Mesothelial cell of epicardium (in vitro differentiated cells): ENCODE measurements at regions not wholly inside any gene's neighbourhood (a gene's known extent, or its start where the extent isn't known, plus 50 kb on each side); places are given as distances from the start of the nearest gene placed in this dataset.

Experiments used
- DNase-seq, 2 experiments: peaks; one replicate each; pipeline ENCODE4 v3.0.0; 2021; ENCODE audit warnings: low spot score in 2 of 2; ENCODE audit not compliant: unreplicated experiment in 2 of 2
- H3K27ac Mint-ChIP-seq: 2 replicates; pipeline ENCODE4 v1.8.0; 2021; ENCODE audit warnings: mixed read lengths
- H3K27me3 Mint-ChIP-seq: 2 replicates; pipeline ENCODE4 v1.8.0; 2021; ENCODE audit warnings: low read depth, mixed read lengths
- H3K36me3 Mint-ChIP-seq: 2 replicates; pipeline ENCODE4 v1.8.0; 2021; ENCODE audit warnings: mixed read lengths
- H3K4me1 Mint-ChIP-seq: 2 replicates; pipeline ENCODE4 v1.8.0; 2021; ENCODE audit warnings: mixed read lengths
- H3K4me3 Mint-ChIP-seq: 2 replicates; pipeline ENCODE4 v1.8.0; 2021; ENCODE audit warnings: mild to moderate bottlenecking, moderate library complexity, mixed read lengths
- H3K9me3 Mint-ChIP-seq: 2 replicates; pipeline ENCODE4 v1.8.0; 2021; ENCODE audit warnings: mixed read lengths
- CTCF ChIP-seq: fragments of 200-600 bp; sonication (generic); IDR thresholded peaks from one replicate; pipeline ENCODE4 v1.5.0; 2021; ENCODE audit warnings: antibody characterized with exemption; ENCODE audit not compliant: unreplicated experiment

DNA sequence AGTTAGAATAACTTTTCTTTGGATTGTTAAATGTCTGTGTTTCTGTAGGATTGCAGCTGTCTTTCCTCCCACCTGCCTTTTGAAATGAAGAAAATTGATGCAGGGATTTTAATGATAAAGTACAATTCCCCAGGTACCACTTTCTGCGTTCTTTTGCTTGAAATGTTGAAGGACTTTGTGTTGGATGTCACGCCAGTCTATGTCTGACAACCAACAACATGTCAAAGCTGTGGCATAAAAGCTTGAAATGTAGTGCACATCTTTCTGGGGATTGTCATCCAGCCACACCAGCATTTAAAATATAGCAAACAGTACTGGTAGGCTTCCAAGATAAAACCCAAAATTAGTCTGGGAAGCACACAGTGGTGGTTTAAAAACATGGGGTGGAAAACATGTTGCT lies 381.4 kb downstream of the TMEM161B start:
- Mint-ChIP-seq H3K4me1 (no peaks in the 10 kb centered on the region), H3K9me3 (peaks cover 4% of the 10 kb centered on the region), H3K36me3 (no peaks in the 10 kb centered on the region), H3K4me3 (no peak overlapping the region), H3K27me3 (no peaks in the 10 kb centered on the region), H3K27ac (no peak overlapping the region)
- TF ChIP-seq CTCF, result no peak
- no peak for DNase-seq

- no peaks in the 10 kb centered on the region for H3K36me3 Mint-ChIP-seq
- no peaks in the 10 kb centered on the region for H3K4me1 Mint-ChIP-seq
- H3K4me3 Mint-ChIP-seq, result no peak overlapping the region
- H3K27ac Mint-ChIP-seq, result no peak overlapping the region
- no peaks in the 10 kb centered on the region for H3K27me3 Mint-ChIP-seq
- DNase-seq, result no peak
- peaks cover 11% of the 10 kb centered on the region for H3K9me3 Mint-ChIP-seq
- TF ChIP-seq CTCF, result no peak
Observed at GRCh38 chr5:87886164-87886563, 382.5 kb downstream of the TMEM161B start.

- Mint-ChIP-seq H3K27ac (no peak overlapping the region), H3K27me3 (no peaks in the 10 kb centered on the region), H3K4me3 (no peak overlapping the region), H3K36me3 (no peaks in the 10 kb centered on the region), H3K4me1 (no peaks in the 10 kb centered on the region), H3K9me3 (peaks cover 13% of the 10 kb centered on the region)
- no peak for DNase-seq
- no peak for TF ChIP-seq CTCF
Observed at GRCh38 chr5:87885758-87886157, 382.9 kb downstream of the TMEM161B start.

DNA sequence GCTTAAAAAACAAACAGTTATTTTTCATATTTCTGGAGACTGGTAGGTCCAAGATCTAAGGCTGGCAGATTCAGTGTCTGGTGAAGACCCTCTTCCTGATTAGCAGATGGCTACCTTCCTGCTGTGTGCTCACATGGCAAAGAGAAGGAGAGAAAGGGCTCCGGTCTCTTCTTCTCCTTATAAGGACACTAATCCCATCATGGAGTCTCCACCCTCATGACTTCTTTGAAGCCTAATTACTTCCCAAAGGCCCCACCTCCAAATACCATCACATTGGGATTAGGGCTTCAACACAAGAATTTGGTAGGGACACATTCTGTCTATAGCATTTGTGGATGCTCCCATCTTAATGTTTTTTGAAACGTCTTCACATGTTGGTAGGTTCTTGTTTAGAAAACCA lies 391.1 kb downstream of the TMEM161B start:
- H3K4me3 Mint-ChIP-seq, result no peak overlapping the region
- TF ChIP-seq CTCF, result no peak
- peaks cover 13% of the 10 kb centered on the region for H3K9me3 Mint-ChIP-seq
- H3K36me3 Mint-ChIP-seq, result no peaks in the 10 kb centered on the region
- DNase-seq, result no peak
- H3K4me1 Mint-ChIP-seq, result no peaks in the 10 kb centered on the region
- no peak overlapping the region for H3K27ac Mint-ChIP-seq
- no peaks in the 10 kb centered on the region for H3K27me3 Mint-ChIP-seq

DNA sequence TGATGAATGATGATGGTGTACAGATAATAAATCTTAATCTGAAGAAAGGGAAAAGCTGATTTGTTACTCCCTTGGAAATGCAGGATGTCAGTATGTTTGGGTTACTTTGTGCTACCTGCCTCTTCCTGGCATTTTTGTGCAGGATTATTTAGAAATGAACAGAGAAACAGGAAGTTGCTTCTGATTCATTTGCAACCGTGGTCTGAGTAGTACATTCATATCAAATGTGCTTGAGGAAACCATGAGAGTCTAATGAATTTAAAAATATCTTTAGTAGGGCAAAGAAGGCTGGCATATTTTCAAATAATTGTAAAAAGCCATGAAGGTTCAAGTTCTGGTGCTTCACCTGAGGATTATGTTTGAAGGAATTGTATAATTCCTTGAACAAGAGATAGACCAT lies 391.6 kb downstream of the TMEM161B start:
- Mint-ChIP-seq H3K27ac (no peak overlapping the region), H3K9me3 (peaks cover 13% of the 10 kb centered on the region)

More for the DNA sequence above, 391.6 kb downstream of the TMEM161B start:
- Mint-ChIP-seq H3K4me1 (no peaks in the 10 kb centered on the region), H3K36me3 (no peaks in the 10 kb centered on the region), H3K27me3 (no peaks in the 10 kb centered on the region), H3K4me3 (no peak overlapping the region)
- TF ChIP-seq CTCF, result no peak
- no peak for DNase-seq
